ENCODE measurements at regions not wholly inside any gene's neighbourhood (a gene's known extent, or its start where the extent isn't known, plus 50 kb on each side); places are given as distances from the start of the nearest gene placed in this dataset.

DNA sequence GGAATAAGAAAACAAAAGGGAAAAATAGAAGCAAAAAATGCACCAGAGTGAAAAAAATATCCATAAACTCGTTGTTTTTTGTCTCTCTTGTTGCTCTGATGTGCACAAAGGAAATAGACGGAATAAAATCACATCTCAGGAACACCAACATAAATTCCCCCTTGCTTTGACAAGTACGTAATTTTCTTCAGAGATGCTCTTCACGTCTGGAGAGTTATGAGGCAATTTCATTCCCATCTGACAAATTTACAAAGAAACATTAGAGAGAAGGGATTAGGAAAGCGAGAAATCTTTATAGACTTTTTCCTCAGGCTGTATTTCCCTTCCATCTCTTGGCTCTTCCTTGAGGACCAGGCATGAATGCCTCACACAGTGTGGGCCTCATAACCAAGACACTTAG lies 250.1 kb upstream of the ZFP64 start:
- TF ChIP-seq, protein P1, sequence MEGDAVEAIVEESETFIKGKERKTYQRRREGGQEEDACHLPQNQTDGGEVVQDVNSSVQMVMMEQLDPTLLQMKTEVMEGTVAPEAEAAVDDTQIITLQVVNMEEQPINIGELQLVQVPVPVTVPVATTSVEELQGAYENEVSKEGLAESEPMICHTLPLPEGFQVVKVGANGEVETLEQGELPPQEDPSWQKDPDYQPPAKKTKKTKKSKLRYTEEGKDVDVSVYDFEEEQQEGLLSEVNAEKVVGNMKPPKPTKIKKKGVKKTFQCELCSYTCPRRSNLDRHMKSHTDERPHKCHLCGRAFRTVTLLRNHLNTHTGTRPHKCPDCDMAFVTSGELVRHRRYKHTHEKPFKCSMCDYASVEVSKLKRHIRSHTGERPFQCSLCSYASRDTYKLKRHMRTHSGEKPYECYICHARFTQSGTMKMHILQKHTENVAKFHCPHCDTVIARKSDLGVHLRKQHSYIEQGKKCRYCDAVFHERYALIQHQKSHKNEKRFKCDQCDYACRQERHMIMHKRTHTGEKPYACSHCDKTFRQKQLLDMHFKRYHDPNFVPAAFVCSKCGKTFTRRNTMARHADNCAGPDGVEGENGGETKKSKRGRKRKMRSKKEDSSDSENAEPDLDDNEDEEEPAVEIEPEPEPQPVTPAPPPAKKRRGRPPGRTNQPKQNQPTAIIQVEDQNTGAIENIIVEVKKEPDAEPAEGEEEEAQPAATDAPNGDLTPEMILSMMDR (IDR thresholded peaks at IDR 0.05), result no peak
- Histone ChIP-seq H3K4me3 (no peak overlapping the region), H3K36me3 (no peaks in the 10 kb centered on the region), H3K4me1 (no peaks in the 10 kb centered on the region), H3K27me3 (no peaks in the 10 kb centered on the region), H3K9me3 (no peaks in the 10 kb centered on the region), H3K27ac (no peak overlapping the region)
- no peak for DNase-seq
- intact Hi-C loops (cut with DNase I; ENCODE audit: low total_unique reads), result no loop called here

DNA sequence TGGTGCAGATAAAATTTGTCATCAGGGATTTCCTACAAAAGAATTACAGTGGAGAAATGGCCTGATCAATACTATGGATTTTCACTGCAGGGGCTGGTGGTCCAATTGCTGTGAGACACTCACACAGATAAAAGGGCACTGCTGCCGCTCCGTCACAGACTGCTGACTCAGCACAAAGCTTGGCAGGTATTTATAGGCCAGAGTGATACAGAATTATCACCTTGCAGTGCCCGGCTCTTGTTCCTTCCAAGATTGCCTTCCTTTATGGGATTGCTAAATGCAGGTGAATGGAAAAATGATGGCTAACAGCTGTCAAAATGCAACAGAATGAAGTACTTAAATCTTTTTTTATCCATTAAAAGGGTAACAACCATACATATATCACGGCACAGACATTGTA lies 247.8 kb upstream of the ZFP64 start:
- Histone ChIP-seq H3K27ac (no peak overlapping the region), H3K27me3 (no peaks in the 10 kb centered on the region), H3K36me3 (no peaks in the 10 kb centered on the region), H3K9me3 (no peaks in the 10 kb centered on the region), H3K4me1 (no peaks in the 10 kb centered on the region), H3K4me3 (no peak overlapping the region)
- DNase-seq, result no peak
- TF ChIP-seq, protein P1 (IDR thresholded peaks at IDR 0.05), result no peak
- intact Hi-C loops (cut with DNase I; ENCODE audit: low total_unique reads), result no loop called here

DNA sequence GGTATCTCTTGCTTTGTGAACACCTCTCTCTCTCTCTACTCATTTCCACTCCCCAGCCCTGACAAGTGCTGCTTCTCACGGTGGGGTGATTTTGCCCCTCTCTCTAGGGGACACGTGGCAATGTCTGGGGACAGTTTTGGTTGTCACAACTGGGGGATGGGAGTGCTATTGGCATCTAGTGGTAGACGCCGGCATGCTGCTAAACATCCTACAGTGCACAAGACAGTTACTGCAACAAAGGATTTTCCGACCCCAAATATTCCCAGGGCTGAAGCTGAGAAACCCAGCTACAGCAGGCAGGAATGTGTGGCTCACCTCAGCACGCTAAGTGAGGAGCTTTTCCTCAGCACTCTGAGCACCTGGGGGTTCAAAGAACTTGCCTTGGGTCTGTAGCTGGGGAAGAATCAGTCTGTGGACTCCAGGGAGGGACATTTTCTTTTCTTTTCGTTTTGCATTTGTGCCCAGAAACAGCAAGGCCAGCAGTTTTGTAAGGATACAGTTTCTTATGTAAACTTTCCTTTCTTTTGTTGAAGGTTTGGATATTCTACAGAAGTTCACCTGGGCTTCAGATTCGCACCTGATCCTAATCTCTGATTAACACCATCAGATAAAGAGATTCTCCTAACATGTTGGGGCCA lies 246.9 kb upstream of the ZFP64 start:
- Histone ChIP-seq H3K36me3 (no peaks in the 10 kb centered on the region), H3K27me3 (no peaks in the 10 kb centered on the region), H3K4me1 (no peaks in the 10 kb centered on the region), H3K9me3 (no peaks in the 10 kb centered on the region), H3K4me3 (no peak overlapping the region), H3K27ac (no peak overlapping the region)
- intact Hi-C loops (cut with DNase I; ENCODE audit: low total_unique reads), result no loop called here
- DNase-seq, result no peak
- TF ChIP-seq, protein P1 (IDR thresholded peaks at IDR 0.05), result no peak

DNA sequence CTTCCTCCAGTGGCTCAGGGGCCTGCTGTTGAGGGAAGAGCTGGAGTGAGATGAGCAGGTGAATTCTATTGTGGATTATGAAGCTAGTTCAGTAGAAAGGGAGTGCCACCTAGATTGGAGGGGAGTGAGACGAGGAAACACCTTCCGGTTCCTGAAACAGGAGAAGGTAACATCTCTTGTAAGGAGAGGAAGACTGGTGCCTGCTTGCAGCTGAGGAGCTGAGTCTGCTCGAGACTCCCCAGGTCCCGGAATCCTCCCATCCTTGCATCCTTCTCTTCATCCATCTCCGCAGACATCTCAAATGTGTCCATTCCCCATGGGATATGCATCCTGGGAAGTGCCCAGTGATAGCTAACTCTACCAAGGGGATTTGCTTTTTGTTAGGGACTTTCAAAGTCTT lies 242.9 kb upstream of the ZFP64 start:
- intact Hi-C loops (cut with DNase I; ENCODE audit: low total_unique reads), result no loop called here
- H3K27ac ChIP-seq, result no peak overlapping the region

DNA sequence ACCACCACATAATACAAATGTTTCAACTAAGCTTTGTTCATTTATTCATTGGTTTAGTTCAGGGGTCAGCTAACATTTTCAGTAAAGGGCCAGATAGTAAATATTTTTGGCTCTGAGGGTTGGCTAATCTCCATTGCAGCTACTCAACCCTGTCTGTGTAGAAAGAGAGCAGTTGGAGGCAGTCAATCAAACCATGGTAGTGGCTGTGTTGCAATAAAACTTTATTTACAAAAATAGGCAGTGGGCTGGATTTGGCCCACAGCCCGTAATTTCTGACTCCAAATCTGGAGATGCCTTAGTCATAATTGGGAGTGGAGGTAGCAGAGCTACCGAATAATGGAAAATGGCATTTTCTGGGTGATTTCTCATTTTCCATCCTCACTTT lies 242.5 kb upstream of the ZFP64 start:
- intact Hi-C loops (cut with DNase I; ENCODE audit: low total_unique reads), result no loop called here
- DNase-seq, result no peak
- Histone ChIP-seq H3K9me3 (no peaks in the 10 kb centered on the region), H3K27ac (no peak overlapping the region), H3K4me3 (no peak overlapping the region), H3K4me1 (no peaks in the 10 kb centered on the region), H3K36me3 (no peaks in the 10 kb centered on the region), H3K27me3 (no peaks in the 10 kb centered on the region)
- TF ChIP-seq, protein P1 (IDR thresholded peaks at IDR 0.05), result no peak

More for the DNA sequence above, 242.9 kb upstream of the ZFP64 start:
- TF ChIP-seq, protein P1 (IDR thresholded peaks at IDR 0.05), result no peak
- DNase-seq, result no peak
- H3K9me3 ChIP-seq, result no peaks in the 10 kb centered on the region
- H3K27me3 ChIP-seq, result no peaks in the 10 kb centered on the region
- H3K4me3 ChIP-seq, result no peak overlapping the region
- H3K36me3 ChIP-seq, result no peaks in the 10 kb centered on the region
- H3K4me1 ChIP-seq, result no peaks in the 10 kb centered on the region

Data from tibial artery (tissue), 4 donors.